ENCODE measurements at regions not wholly inside any gene's neighbourhood (a gene's known extent, or its start where the extent isn't known, plus 50 kb on each side); places are given as distances from the start of the nearest gene placed in this dataset.
A peak's percentile ranks its signal among the peaks of the same experiment; 100 is the strongest.

DNA sequence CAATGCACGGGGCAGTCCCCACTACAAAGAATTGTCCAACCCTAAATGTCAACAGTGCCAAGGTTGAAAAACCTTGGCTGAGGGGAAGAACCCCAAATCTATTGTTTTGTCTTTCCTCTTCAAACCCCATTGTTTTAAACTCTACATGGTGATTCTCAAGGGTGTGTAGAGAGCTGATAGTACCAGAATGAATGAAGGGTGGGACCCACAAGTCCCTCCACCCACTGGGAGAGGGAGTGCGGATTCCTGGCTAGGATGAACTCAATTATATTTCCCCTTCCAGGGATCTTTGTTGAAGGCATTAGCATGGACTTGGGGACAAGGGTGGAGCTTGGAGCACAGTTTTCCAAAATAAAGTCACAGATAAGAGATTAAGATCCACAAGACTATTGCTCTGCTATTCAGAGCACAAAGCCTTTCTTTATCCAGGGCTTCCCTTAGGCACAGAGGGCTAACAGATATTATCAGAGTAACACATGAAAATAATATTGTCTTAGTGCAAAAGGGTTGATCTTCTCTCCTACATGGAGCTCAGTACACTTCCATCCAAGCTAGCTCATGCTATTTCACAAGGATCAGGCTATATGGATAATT lies 755.1 kb upstream of the TBX3 start:
- Histone ChIP-seq H3K36me3 (no peaks in the 10 kb centered on the region), H3K4me1 (no peaks in the 10 kb centered on the region), H3K4me3 (no peak overlapping the region), H3K27me3 (no peaks in the 10 kb centered on the region), H3K27ac (no peak overlapping the region), H3K9me3 (no peaks in the 10 kb centered on the region)
- TF ChIP-seq, protein P1, sequence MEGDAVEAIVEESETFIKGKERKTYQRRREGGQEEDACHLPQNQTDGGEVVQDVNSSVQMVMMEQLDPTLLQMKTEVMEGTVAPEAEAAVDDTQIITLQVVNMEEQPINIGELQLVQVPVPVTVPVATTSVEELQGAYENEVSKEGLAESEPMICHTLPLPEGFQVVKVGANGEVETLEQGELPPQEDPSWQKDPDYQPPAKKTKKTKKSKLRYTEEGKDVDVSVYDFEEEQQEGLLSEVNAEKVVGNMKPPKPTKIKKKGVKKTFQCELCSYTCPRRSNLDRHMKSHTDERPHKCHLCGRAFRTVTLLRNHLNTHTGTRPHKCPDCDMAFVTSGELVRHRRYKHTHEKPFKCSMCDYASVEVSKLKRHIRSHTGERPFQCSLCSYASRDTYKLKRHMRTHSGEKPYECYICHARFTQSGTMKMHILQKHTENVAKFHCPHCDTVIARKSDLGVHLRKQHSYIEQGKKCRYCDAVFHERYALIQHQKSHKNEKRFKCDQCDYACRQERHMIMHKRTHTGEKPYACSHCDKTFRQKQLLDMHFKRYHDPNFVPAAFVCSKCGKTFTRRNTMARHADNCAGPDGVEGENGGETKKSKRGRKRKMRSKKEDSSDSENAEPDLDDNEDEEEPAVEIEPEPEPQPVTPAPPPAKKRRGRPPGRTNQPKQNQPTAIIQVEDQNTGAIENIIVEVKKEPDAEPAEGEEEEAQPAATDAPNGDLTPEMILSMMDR (IDR thresholded peaks at IDR 0.05): no peak
- intact Hi-C loops (cut with DNase I): no loop called here
- ATAC-seq (peak; percentile 43), DNase-seq (no peak)

DNA sequence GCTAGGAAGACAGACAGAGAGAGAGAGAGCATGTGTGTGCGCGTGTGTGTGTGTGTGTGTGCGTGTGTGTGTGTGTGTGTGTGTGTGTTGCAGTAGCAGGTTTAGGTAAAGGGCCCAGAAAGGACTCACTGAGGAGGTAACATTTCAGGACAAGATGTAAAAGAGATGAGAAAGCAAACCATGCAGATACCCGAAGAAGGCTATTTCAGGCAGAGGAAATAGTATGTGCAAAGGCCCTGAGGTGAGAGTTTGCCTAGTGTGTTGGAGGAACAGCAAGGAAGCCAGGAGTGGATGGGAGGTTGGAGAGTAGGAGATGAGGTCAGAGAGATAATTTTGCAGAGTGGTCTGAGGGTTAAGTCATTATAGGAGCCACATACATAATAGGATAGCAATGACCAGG lies 754.3 kb upstream of the TBX3 start:
- no peaks in the 10 kb centered on the region for H3K4me1 ChIP-seq
- H3K4me3 ChIP-seq: no peak overlapping the region
- DNase-seq: no peak
- ATAC-seq: no peak
- no peak overlapping the region for H3K27ac ChIP-seq
- H3K27me3 ChIP-seq: no peaks in the 10 kb centered on the region
- intact Hi-C loops (cut with DNase I): no loop called here
- H3K9me3 ChIP-seq: no peaks in the 10 kb centered on the region
- TF ChIP-seq, protein P1 (IDR thresholded peaks at IDR 0.05): no peak
- no peaks in the 10 kb centered on the region for H3K36me3 ChIP-seq

DNA sequence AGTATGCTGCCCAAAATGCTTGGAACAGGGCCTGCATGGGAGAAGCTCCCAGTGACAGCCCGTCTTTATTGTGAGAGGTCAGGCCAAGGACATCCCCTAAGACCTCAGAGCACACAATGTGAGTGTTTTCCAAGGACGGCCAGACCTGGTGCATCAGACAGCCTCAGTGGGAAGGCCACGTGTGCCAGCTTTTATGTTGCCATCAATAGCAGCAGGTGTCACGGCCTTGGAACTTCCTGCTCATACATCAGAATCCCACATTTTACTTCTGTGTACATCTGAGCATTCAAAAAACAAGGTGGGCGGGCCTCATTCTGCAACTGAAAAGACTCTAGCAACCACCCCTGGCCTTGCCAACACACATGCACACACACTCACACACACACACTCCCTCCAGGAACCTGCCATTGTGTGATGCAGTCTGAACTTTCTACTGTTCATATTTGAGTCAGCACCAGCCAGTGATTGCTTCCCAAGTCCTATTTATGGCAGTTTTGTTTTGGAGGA lies 753.1 kb upstream of the TBX3 start:
- H3K27me3 ChIP-seq: no peaks in the 10 kb centered on the region
- DNase-seq (no peak), ATAC-seq (no peak)
- no peak overlapping the region for H3K27ac ChIP-seq
- intact Hi-C loops (cut with DNase I): no loop called here
- H3K36me3 ChIP-seq: no peaks in the 10 kb centered on the region
- H3K9me3 ChIP-seq: no peaks in the 10 kb centered on the region
- no peaks in the 10 kb centered on the region for H3K4me1 ChIP-seq
- TF ChIP-seq, protein P1 (IDR thresholded peaks at IDR 0.05): no peak
- H3K4me3 ChIP-seq: no peak overlapping the region

DNA sequence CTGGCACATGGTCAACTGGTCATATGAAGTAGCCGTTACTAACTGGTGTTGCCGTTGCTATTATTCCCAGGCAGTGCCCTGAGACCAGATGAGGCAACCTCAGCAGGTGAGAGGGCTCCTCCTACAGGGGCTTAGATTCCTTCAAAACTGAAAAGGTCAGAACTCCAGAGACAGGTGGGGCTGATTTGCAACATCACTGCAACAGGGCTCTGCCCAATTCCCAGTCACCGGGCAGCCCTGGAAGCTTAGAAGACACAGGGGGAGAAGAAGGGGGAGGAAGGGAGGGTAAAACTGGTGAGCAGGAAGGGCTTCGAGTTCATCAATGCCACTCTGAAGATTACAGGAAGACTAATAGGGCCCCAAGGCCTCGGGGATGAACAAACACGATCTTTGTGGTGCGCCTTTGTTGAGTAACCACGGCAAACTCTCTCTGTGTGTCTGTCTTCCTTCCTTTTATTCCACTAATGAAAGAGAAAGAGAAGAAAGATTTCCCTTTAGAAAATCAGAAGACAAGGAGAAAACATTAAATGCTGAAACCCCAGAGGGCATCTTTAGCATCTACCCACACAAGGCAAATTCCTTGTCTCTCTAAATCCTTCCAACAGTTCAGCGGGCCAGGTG lies 749.1 kb upstream of the TBX3 start:
- Histone ChIP-seq H3K36me3 (no peaks in the 10 kb centered on the region), H3K4me3 (no peak overlapping the region), H3K27ac (no peak overlapping the region), H3K4me1 (no peaks in the 10 kb centered on the region), H3K27me3 (no peaks in the 10 kb centered on the region), H3K9me3 (no peaks in the 10 kb centered on the region)
- ATAC-seq: no peak
- TF ChIP-seq, protein P1 (IDR thresholded peaks at IDR 0.05): no peak
- intact Hi-C loops (cut with DNase I): no loop called here
- DNase-seq: no peak

DNA sequence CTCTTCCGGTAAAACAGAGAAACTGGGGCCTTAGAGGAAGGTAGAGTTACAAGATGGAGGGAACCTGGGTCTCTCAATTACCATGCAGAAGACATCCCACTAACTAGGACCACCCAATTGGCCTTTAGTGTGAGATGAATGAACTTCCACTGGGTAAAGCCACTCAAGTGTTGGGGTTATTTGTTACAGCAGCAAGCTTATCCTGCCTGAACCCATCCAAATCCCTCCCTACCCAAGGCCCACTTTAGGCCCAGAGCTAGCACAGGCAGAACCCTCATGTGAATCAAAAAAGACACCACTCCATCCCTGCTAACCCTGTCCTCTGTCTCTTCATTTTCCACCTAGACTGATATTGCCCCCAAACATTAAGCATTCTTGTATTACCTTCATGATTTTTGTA lies 746.7 kb upstream of the TBX3 start:
- no peak overlapping the region for H3K27ac ChIP-seq
- no peaks in the 10 kb centered on the region for H3K4me1 ChIP-seq
- H3K4me3 ChIP-seq: no peak overlapping the region
- H3K9me3 ChIP-seq: no peaks in the 10 kb centered on the region
- no peak for ATAC-seq
- intact Hi-C loops (cut with DNase I): no loop called here
- TF ChIP-seq, protein P1 (IDR thresholded peaks at IDR 0.05): no peak
- no peaks in the 10 kb centered on the region for H3K27me3 ChIP-seq
- no peak for DNase-seq
- no peaks in the 10 kb centered on the region for H3K36me3 ChIP-seq
